ENCODE measurements at regions not wholly inside any gene's neighbourhood (a gene's known extent, or its start where the extent isn't known, plus 50 kb on each side); places are given as distances from the start of the nearest gene placed in this dataset.
"Not testable (repeated sequence)": the region's sequence is repeated elsewhere in the genome, so short reads cannot be mapped to it uniquely, and the experiment has no call there.

DNA sequence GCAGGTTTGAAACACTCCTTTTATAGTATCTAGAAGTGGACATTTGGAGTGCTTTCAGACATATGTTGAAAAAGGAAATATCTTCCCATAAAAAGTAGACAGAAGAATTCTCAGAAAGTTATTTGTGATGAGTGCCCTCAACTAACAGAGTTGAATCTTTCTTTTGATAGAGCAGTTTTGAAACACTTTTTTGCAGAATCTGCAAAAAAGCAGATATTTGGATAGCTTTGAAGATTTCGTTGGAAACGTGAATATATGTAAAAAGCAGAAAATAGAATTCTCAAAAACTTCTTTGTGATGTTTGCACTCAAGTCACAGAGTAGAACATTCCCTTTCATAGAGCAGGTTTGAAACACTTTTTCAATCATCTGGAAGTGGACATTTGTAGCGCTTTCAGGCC is 676.4 kb upstream of the ZNF337 start:
- DNase-seq, result not testable (repeated sequence)

DNA sequence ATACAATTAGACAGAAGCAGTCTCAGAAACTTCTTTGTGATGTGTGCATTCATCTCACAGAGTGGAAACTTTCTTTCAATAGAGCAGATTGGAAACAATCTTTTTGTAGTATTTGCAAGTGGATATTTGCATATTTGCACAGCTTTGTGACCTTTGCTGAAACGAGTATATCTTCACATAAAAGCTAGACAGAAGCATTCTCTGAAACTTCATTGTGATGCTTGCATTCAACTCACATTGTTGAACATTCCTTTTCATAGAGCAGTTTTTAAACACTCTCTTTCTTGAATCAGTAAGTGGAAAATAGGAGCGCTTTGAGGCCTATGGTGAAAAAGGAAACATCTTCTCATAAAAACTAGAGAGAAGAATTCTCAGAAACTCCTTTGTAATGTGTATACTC is 657.9 kb upstream of the ZNF337 start:
- DNase-seq, result no peak

DNA sequence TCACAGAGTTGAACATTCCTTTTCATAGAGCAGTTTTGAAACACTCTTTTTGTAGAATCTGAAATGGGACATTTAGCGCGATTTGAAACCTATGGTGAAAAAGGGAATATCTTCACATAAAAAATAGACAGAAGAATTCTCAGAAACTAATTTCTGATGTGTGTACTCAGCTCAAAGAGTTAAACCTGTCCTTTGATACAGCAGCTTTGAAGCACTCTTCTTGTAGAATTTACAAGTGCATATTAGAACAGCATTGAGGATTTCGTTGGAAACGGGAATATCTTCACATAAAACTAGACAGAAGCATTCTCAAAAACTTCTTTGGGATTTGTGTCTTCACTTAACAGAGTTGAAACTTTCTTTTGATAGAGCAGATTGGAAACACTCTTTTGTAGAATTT is 650.7 kb upstream of the ZNF337 start:
- DNase-seq, result no peak

DNA sequence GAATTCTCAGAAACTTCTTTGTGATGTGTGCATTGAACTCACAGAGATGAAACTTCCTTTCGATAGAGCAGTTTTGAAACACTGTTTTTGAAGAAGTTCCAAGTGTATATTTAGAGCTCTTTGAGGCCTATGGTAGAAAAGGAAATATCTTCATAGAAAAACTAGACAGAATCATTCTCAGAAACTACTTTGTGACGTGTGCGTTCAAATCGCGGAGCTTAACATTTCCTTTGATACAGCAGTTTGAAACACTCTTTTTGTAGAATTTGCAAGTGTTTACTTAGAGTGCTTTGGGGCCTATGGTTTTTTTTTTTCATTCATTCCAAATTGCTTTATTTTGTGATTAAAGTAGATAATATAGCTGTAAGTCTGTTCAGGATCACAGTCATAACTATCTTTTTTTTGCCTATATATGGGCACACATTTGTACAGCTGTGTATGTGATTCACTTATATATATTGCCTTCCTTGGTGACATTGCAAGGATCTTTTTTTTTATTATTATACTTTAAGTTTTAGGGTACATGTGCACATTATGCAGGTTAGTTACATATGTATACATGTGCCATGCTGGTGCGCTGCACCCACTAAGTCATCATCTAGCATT is 643.9 kb upstream of the ZNF337 start:
- peak; percentile 20 to 46 for DNase-seq

DNA sequence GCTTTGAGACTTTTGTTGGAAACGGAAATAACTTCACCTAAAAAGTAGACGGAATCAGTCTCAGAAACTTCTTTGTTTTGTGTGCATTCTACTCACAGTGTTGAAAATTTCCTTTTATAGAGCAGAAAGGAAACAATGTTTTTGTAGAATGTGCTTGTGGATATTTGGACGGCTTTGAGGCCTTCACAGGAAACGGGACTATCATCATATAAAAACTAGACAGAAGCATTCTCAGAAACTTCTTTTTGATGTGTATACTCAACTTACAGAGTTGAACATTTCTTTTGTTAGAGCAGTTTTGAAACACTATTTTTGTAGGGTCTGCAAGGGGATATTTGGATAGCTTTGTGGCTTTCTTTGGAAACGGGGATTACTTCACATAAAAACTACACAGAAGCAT is 627.5 kb upstream of the ZNF337 start:
- no peak for DNase-seq

DNA sequence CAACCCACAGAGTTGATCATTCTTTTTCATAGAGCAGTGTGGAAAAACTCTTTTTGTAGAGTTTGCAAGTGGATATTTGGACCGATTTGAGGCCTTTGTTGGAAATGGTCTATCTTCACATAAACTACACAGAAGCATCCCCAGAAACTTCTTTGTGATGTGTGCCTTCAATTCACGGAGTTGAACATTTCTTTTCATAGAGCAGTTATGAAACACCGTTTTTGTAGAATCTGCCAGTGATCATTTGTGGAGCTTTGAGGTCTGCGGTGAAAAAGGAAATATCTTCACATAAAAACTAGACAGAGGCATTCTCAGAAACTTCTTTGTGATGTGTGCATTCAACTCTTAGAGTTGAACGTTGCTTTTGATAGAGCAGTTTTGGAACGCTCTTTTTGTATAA is 618.4 kb upstream of the ZNF337 start:
- no peak for DNase-seq

DNA sequence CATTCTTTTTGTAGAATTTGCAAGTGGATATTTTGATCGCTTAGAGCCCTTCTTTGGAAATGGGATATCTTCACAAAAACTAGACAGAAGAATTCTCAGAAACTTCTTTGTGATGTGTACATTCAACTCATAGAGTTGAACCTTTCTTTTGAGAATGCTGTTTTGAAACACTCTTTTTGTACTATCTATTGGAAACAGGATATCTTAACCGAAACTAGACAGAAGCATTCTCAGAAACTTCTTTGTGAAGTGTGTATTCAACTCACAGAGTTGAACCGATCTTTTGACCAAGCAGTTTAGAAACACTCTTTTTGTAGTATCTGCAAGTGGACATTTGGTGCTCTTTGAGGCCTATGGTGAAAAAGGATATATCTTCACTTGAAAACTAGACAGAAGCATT is 613.1 kb upstream of the ZNF337 start:
- DNase-seq, result not testable (repeated sequence)

DNA sequence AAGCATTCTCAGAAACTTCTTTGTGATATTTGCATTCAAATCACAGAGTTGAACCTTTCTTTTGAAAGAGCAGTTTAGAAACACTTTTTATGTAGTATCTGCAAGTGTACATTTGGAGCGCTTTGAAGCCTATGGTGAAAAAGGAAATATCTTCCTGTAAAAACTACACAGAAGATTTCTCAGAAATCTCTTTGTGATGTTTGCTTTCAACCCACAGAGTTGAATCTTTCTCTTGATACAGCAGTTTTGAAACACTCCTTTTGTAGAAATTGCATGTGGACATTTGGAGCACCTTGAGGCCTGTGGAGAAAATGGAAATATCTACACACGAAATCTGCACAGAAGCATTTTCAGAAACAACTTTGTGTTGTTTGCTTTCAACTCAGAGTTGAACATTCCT is 612.3 kb upstream of the ZNF337 start:
- DNase-seq, result peak in 1 of 2 donors; percentile 33

DNA sequence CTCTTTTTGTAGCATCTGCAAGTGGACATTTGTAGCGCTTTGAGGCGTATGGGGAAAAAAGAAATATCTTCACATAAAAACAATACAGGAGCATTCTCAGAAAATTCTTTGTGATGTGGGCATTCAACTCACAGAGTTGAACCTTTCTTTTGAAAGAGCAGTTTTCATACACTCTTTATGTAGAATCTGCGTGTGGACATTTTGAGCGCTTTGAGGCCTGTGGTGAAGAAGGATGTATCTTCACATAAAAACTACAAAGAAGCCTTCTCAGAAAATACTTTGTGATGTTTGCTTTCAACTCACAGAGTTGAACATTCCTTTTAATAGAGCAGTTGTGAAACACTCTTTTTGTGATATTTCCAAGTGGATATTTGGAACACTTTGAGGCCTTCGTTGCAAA is 598.4 kb upstream of the ZNF337 start:
- DNase-seq, result no peak

DNA sequence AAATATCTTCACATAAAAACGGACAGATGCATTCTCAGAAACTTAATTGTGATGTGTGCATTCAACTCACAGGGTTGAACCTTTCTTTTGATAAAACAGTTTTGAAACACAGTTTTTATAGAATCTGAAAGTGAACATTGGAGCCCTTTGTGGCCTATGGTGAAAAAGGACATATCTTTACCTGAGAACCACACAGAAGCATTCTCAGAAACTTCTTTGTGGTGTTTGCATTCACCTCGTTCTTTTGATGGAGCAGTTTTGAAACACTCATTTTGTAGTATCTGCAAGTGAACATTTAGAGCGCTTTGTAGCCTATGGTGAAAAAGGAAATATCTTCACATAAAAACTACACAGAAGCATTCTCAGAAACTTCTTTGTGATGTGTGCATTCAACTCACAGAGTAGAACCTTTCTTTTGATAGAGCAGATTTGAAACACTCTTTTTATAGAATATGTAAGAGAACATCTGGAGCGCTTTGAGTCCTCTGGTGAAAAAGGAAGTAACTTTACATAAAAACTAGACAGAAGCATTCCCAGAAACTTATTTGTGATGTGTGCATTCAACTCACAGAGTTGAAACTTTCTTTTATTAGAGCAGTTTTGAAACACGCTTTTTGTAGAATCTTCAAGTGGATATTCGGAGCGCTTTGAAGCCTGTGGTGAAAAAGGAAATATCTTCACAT is 591.9 kb upstream of the ZNF337 start:
- DNase-seq, result peak in 1 of 2 donors; percentile 15

DNA sequence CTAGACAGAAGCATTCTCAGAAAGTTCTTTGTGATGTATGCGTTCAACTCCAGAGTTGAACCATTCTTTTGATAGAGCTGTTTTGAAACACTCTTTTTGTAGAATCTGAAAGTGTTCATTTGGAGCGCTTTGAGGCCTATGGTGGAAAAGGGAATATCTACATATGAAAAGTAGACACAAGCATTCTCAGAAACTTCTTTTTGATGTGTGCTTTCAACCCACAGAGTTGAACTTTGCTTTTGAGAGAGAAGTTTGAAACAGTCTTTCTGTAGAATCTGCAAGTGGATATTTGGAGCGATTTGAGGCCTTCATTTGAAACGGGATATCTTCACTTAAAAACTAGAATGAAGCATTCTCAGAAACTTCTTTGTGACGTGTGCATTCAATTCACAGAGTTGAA is 582.6 kb upstream of the ZNF337 start:
- DNase-seq, result no peak

DNA sequence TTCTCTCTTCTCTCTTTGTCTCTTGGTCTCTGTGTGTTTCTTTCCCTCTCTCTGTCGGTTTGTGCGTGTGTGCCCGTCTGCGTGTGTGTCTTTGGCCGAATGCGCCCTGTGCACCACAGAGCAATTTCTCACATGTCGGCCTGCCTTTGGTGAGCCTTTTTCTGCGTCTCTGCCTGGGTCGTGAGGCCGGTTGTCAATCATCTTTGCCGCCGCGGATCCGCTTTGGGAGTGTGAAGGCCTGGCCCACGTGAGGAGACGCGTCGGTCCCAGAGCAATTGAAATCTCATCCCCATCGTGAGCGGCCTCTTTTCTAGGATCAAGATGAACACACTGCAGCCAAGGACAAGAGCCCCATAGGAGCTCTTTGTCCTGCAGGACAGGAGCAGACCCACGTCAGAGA is 580.7 kb upstream of the ZNF337 start:
- DNase-seq, result no peak

DNA sequence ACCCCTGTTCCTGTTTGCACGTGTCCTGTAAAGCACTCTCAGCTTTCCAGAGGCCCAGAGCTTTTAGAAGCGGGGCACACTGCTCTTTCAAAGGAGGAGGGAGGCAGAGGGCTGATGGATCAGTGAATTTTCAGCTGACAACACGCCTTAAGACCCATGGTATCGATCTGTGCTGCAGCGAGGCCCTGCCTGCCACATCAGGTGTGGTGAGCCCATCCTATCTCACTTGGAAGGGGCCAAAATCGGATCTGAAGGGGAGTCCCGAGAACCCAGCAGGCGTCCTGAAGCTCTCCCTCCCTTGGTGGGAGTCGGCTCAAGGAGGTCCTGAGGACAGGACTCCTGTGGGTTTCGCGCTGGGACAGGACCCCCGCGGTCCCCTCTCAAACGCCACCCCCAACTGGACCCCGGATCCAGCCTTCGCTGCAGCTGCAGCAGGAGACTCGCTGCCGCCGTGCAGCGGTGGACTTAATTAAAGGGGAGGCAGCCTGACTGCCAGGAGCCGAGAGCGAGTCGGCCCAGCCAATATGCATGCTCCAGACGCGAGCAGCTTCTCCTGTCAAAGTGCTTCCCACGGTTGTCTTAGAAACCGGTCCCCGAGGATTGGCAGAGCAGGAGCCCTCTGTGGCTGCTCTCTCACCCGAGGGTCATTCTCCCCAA is 580.0 kb upstream of the ZNF337 start:
- DNase-seq, result no peak

DNA sequence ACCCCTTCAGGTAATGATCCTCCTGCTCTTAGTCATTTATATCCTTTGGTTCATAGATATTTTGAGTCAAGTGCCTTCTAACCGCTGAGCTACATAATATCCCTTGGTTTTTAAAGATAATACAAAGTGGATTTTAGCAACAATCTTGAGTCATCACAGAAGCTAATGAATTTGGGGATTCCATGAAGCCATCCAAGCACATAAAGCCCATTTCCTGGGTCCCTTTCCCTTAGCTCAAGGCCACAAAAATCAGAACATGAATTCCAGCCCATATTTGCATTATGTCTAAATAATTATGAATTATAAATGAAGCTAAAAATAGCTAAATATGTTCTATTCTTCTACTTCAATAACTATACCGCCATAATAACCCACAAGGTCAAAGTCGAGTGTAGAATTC is 572.1 kb upstream of the ZNF337 start:
- DNase-seq, result not testable (repeated sequence)

DNA sequence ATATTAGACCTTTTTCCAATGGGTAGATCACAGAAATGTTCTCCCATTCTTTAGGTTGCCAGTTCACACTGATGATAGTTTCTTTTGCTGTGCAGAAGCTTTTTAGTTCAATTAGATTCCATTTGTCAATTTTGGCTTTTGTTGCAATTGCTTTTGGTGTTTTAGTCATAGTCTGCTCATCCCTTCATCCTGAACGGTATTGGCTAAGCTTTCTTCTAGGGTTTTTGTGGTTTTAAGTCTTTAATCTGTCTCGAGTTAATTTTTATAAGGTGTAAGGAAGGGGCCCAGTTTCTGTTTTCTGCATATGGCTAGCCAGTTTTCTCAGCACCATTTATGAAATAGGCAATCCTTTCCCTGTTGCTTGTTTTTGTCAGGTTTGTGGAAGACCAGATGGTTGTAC is 564.3 kb upstream of the ZNF337 start:
- not testable (repeated sequence) for DNase-seq

DNA sequence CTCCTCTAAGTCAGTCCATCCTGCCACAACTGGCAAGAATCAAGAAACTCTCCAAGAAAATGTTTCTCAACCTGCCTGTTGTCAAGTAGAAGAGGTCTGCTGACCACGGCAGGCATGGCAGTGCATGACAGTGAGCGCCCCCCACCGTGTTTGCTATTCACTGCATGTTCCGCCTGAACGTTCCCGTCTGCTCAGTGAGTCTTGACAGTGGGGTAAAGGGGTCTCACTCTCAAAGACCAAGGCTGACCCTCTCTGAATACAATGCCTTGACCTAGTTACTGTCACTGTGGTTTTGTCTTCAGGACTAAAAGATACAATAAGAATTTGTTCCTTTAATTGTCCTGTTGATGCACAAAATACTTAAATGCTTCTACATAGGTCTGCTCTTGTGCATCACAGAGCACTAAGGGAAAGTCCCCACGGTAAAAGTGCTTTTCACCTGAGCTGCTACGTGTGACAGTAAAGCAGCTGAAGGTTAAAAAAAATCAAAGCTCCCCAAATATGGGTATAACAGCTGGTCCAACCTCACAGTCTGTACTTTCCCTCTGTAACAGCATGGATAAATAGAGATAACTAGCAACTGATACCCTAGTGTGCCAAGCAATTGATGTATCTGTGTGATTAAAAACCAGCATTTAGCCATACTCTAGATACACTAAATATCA is 555.8 kb upstream of the ZNF337 start:
- peak; percentile 44 to 71 for DNase-seq

DNA sequence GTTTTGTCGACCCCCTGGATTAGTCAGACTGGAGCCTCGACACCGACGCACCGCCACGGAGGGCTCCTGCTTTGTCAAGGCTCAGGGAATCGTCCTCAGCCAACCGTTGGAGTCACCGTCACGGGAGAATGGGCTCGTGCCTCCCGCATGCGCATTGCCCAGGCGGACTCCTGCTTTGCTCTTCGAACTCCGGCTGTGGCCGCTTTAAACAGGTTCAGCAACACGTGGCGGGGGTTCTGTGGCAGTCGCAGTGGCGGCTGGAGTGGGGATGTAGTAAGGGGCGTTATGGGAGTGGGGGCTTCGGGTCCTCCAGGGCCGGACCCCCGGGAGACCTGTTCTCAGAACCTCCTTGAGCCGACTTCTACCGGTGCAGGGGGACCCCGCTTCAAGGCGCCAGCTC is 554.7 kb upstream of the ZNF337 start:
- DNase-seq, result not testable (repeated sequence)

DNA sequence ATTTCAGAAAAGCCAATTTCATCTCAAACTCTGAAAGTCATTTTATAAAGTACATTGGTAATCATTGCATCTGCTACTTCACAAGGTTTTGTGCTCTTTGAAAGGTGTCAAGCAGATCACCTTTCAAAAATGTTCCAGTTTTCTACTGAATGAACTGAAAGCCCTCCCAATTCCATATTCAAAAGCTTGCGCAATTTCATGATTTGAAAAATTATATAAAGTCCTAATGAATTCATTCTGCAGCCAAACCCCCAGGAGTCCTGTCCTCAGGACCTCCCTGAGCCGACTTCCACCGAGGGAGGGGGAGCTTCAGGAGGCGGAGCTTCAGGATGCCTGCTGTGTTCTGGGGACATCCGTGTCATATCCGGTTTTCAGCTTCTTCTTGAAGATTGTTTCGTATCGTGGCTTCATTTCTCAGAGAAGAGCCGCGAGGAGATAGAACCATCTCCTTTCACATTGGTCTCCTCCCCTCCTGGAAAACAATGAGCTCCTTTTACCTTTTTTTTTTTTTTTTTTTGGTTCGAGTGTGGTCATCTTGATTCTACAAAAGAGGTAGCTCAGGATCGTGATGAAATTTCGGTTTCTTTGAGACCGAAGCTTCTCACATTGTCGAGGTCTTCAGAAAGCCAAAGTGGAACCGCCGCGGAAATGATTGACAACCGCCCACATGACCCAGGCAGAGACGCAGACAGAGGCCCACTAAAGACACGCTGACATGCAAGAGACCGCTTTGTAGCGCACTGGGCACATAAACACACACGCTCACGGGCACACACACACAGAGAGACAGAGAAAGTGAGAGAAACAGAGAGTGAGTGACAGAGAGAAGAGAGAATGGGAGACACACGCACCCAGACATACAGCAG is 553.8 kb upstream of the ZNF337 start:
- not testable (repeated sequence) for DNase-seq

DNA sequence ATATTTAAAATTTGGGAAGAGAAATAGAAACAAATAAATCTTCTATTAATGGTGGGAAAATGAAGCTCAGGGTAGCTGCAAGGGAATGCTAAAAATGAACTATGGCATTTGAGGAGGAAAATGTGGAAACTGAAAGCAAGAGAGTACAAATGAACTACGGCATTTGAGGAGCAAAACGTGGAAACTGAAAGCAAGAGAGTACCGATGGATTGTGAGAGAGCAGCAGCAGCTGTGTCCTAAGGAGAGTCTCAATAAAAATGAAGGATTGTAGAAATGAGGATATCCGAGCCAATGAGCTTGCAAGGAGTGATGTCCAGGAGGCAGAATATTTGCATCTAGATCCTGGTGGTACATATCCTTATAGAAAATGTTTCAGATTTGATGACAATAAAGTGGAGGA is 547.1 kb upstream of the ZNF337 start:
- no peak for DNase-seq

DNA sequence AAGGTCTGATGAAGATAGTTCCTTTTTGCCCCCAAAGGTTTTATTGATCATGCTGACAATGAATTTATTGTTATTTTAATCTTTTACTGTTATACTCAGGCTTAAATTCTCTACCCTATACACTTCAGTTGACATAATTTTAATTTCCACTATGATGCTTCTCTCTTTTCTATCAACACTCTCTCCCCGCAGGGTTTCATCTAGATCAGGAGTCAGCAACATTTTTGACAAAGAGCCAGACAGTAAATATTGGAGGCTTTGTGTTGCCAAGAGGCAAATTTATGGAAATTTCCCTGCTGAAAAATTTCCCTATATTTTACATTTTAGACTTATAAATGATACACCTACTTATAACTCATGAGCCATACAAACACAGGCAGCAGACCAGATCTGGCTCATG is 524.0 kb upstream of the ZNF337 start:
- DNase-seq, result not testable (repeated sequence)

DNA sequence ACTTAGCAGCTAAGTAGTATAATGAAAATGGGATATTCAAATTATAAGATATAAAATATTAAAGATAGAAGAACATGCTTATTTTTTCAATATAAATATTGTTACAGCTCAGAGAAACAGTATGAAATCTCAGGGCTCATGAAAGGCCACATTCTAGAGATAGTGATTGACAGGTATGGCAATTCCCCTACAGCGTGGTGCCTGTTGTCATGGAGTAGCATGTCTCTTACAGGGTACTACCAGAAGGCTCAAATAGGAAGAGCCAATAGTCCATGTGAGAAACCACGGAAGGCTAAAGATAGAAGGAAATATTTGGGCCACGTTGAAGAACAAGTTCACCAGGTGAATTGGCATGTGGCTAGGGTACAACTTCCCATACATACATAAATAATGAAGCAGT is 522.9 kb upstream of the ZNF337 start:
- not testable (repeated sequence) for DNase-seq

DNA sequence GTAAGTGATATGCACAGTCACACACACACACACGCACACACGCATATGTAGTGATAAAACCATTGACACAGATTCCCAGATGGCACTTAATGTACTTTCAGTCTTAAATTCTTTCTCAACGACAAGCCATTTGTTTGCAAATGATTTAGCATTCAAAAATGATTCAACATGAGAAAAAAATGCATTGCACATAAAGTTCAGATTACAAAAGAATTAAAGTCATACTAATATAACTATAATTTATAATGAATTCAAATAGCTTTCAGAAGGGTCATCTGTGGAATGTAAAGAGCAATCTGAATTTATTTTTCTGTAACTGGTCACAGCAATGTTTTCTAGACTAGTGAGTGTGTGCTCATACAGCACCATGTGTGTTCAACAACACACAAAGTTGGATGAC is 521.6 kb upstream of the ZNF337 start:
- DNase-seq, result no peak

DNA sequence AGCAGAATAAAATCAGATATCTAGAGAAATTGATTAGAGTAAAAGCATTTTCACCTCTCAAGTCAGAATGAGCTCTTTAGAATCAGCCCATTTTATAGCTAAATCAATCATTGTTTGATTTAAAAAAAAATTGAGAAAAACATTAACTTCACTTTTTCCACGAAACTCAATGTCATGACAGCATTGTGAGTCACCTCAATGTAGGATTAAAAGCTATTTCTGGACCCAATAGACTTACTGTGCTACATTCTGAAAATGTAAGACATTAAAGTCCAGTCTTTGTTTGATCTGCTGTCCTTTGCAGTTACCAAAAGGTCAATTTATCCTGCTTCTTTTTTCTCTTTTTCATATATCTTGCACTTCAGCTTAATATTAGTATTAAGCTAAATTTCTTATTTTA is 519.4 kb upstream of the ZNF337 start:
- no peak for DNase-seq
